DOHH2 (cell line): ENCODE measurements at regions not wholly inside any gene's neighbourhood (a gene's known extent, or its start where the extent isn't known, plus 50 kb on each side); places are given as distances from the start of the nearest gene placed in this dataset.

Experiments used
- EZH2phosphoT487 ChIP-seq: fragments of 200-600 bp; sonication (generic); IDR thresholded peaks from 2 replicates; pipeline ENCODE4 v1.6.1; 2017; ENCODE audit warnings: borderline replicate concordance, mild to moderate bottlenecking, antibody characterized with exemption, low read length, moderate library complexity, mixed read lengths
- TF ChIP-seq, protein P1 (sequence below): fragments of 200-600 bp; sonication (generic); IDR thresholded peaks from one replicate; pipeline ENCODE4 v1.5.1; 2014; ENCODE audit warnings: antibody characterized with exemption, mild to moderate bottlenecking, low read depth, low read length; ENCODE audit not compliant: poor library complexity, severe bottlenecking

DNA sequence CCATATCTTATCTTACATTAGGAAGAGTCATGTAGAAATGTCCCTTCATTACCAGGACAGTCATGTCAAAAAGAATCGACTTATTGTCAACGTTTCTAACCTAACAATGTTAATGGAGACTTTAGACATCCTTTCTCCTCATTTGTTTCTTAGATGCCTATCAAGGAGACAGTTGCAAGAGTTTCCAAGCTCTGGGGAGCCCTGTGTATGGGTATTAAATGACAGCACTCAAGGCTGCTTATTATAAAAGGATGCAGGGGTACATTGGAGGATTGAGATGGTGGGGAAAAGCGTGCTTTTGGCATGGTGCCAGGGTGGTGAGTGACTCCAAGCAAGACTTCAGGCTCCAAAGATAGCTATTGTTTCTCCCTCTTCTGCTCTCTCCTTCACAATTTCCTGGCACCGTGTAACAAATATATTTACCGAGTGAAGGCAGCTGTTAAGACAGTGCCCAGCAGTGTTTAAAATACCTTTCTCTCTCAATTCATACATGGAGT is 461.3 kb upstream of the CLINT1 start:
- TF ChIP-seq, protein P1, sequence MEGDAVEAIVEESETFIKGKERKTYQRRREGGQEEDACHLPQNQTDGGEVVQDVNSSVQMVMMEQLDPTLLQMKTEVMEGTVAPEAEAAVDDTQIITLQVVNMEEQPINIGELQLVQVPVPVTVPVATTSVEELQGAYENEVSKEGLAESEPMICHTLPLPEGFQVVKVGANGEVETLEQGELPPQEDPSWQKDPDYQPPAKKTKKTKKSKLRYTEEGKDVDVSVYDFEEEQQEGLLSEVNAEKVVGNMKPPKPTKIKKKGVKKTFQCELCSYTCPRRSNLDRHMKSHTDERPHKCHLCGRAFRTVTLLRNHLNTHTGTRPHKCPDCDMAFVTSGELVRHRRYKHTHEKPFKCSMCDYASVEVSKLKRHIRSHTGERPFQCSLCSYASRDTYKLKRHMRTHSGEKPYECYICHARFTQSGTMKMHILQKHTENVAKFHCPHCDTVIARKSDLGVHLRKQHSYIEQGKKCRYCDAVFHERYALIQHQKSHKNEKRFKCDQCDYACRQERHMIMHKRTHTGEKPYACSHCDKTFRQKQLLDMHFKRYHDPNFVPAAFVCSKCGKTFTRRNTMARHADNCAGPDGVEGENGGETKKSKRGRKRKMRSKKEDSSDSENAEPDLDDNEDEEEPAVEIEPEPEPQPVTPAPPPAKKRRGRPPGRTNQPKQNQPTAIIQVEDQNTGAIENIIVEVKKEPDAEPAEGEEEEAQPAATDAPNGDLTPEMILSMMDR = no peak
- TF ChIP-seq EZH2phosphoT487 = no peak
